ENCODE measurements at regions not wholly inside any gene's neighbourhood (a gene's known extent, or its start where the extent isn't known, plus 50 kb on each side); places are given as distances from the start of the nearest gene placed in this dataset.

DNA sequence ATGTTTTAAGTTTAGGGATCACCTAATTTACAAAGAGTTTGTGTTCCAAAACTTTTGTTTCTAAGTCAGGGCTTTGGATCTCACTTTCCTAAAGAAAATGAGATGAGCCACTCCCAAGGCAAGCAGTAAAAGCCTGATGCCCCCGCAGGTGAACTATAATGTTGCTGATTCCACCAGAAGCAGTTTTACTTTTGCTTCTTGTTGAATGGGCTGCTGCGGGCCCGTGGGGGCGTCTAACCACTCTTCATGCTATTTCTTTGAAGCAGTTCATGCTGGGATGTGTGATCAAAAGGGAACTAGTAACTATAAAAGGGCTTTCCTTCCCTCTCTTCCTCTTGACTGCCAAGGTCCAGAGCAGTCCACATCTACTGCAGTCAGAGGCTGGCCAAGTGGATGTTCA, 118.7 kb upstream of the NEBL start:
- no peak overlapping the region for H3K4me3 ChIP-seq (ENCODE audit: low read depth, low read length)
- TF ChIP-seq CTCF (IDR thresholded peaks at IDR 0.05; ENCODE audit: low read depth, low read length) = no peak

DNA sequence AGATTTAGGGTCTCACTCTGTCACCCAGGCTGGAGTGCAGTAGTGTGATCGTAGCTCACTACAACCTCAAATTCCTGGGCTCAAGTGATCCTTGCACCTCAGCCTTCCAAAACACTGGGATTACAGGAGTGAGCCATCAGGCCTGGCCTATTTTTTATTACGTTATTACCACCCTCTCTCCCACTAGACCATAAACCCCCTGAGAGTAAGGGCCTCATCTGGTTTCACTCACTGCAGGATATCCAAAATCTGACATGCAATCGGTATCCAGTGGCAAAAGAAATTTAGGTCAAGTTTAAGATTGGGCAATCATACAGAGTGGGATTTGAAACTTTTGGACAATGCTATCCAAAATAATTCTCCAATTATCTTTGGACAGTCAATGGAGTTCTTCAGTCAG, 117.0 kb upstream of the NEBL start:
- no peak for TF ChIP-seq CTCF (IDR thresholded peaks at IDR 0.05; ENCODE audit: low read depth, low read length)
- H3K4me3 ChIP-seq (ENCODE audit: low read depth, low read length) = no peak overlapping the region

GRCh38 chr10:21011433-21012018, 114.4 kb upstream of the NEBL start:
- TF ChIP-seq CTCF (IDR thresholded peaks at IDR 0.05; ENCODE audit: low read depth, low read length) = no peak
- H3K4me3 ChIP-seq (ENCODE audit: low read depth, low read length) = no peak overlapping the region

DNA sequence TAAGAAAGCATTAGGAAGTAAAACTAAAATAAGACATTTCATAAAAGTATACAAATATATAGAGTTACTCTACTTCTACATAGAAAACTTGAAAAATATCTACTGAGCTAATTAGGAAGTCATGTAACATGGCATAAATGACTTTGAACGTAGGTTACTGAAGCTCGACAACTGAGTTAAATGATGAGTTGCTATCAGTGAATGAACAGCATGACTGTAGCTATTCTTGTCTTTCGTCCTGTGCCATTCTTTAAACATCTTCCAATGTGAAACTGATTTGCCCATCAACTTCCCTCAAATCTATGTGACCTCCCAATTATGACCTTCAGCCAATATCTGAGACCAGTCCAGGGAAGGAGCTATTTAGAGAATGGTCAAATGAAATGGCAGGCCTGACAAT, 113.5 kb upstream of the NEBL start:
- no peak for TF ChIP-seq CTCF (IDR thresholded peaks at IDR 0.05; ENCODE audit: low read depth, low read length)
- no peak overlapping the region for H3K4me3 ChIP-seq (ENCODE audit: low read depth, low read length)

GRCh38 chr10:21003240-21003822, 106.2 kb upstream of the NEBL start:
- TF ChIP-seq CTCF (IDR thresholded peaks at IDR 0.05; ENCODE audit: low read depth, low read length) = no peak

GRCh38 chr10:21002091-21002878, 105.2 kb upstream of the NEBL start:
- no peak for TF ChIP-seq CTCF (IDR thresholded peaks at IDR 0.05; ENCODE audit: low read depth, low read length)
- H3K4me3 ChIP-seq (ENCODE audit: low read depth, low read length) = no peak overlapping the region

More at GRCh38 chr10:21003240-21003822, 106.2 kb upstream of the NEBL start:
- H3K4me3 ChIP-seq (ENCODE audit: low read depth, low read length) = no peak overlapping the region

GRCh38 chr10:20999699-21000098, 102.6 kb upstream of the NEBL start:
- no peak overlapping the region for H3K4me3 ChIP-seq (ENCODE audit: low read depth, low read length)
- TF ChIP-seq CTCF (IDR thresholded peaks at IDR 0.05; ENCODE audit: low read depth, low read length) = no peak

Measured in WI38 (cell line).